GM21619 (cell line): ENCODE measurements at regions not wholly inside any gene's neighbourhood (a gene's known extent, or its start where the extent isn't known, plus 50 kb on each side); places are given as distances from the start of the nearest gene placed in this dataset.
"Not testable (repeated sequence)": the region's sequence is repeated elsewhere in the genome, so short reads cannot be mapped to it uniquely, and the experiment has no call there.

Source experiments
- ATAC-seq: cut with Tn5 transposase; IDR thresholded peaks from one replicate; pipeline ENCODE4 v1.9.1; 2021; ENCODE audit not compliant: unreplicated experiment

GRCh38 chr6:150495126-150495525 is 104.6 kb upstream of the PLEKHG1 start:
- no peak for ATAC-seq

GRCh38 chr6:150496629-150497028 is 103.1 kb upstream of the PLEKHG1 start:
- ATAC-seq: no peak

- no peak for ATAC-seq
Measured at GRCh38 chr6:150499882-150500312, 99.8 kb upstream of the PLEKHG1 start.

- not testable (repeated sequence) for ATAC-seq
Measured at GRCh38 chr6:150500568-150500967, 99.1 kb upstream of the PLEKHG1 start.

- ATAC-seq: no peak
Measured at GRCh38 chr6:150503041-150503440, 96.6 kb upstream of the PLEKHG1 start.

GRCh38 chr6:150503586-150504339 is 95.9 kb upstream of the PLEKHG1 start:
- ATAC-seq: no peak

GRCh38 chr6:150507361-150507760 is 92.3 kb upstream of the PLEKHG1 start:
- not testable (repeated sequence) for ATAC-seq

GRCh38 chr6:150510576-150510975 is 89.1 kb upstream of the PLEKHG1 start:
- no peak for ATAC-seq

- ATAC-seq: no peak
Measured at GRCh38 chr6:150511313-150511712, 88.4 kb upstream of the PLEKHG1 start.

GRCh38 chr6:150514806-150515380 is 84.8 kb upstream of the PLEKHG1 start:
- ATAC-seq: no peak

- no peak for ATAC-seq
Measured at GRCh38 chr6:150516199-150516598, 83.5 kb upstream of the PLEKHG1 start.

GRCh38 chr6:150517175-150517574 is 82.5 kb upstream of the PLEKHG1 start:
- no peak for ATAC-seq

- no peak for ATAC-seq
Measured at GRCh38 chr6:150521482-150521881, 78.2 kb upstream of the PLEKHG1 start.

GRCh38 chr6:150523216-150523615 is 76.5 kb upstream of the PLEKHG1 start:
- not testable (repeated sequence) for ATAC-seq

- no peak for ATAC-seq
Measured at GRCh38 chr6:150525300-150525699, 74.4 kb upstream of the PLEKHG1 start.

GRCh38 chr6:150527100-150527499 is 72.6 kb upstream of the PLEKHG1 start:
- ATAC-seq: no peak

GRCh38 chr6:150528648-150529285 is 70.9 kb upstream of the PLEKHG1 start:
- no peak for ATAC-seq

- no peak for ATAC-seq
Measured at GRCh38 chr6:150529646-150530045, 70.0 kb upstream of the PLEKHG1 start.

- ATAC-seq: no peak
Measured at GRCh38 chr6:150531957-150532356, 67.7 kb upstream of the PLEKHG1 start.

GRCh38 chr6:150534553-150534952 is 65.1 kb upstream of the PLEKHG1 start:
- ATAC-seq: no peak

- ATAC-seq: no peak
Measured at GRCh38 chr6:150535151-150535804, 64.4 kb upstream of the PLEKHG1 start.

GRCh38 chr6:150535818-150536220 is 63.9 kb upstream of the PLEKHG1 start:
- no peak for ATAC-seq
